HG03039 (cell line): ENCODE measurements at regions not wholly inside any gene's neighbourhood (a gene's known extent, or its start where the extent isn't known, plus 50 kb on each side); places are given as distances from the start of the nearest gene placed in this dataset.
"Not testable (repeated sequence)": the region's sequence is repeated elsewhere in the genome, so short reads cannot be mapped to it uniquely, and the experiment has no call there.

Experiments used
- ATAC-seq: cut with Tn5 transposase; IDR thresholded peaks from one replicate; pipeline ENCODE4 v1.9.1; 2021; ENCODE audit warnings: mild to moderate bottlenecking, moderate library complexity; ENCODE audit not compliant: unreplicated experiment

DNA sequence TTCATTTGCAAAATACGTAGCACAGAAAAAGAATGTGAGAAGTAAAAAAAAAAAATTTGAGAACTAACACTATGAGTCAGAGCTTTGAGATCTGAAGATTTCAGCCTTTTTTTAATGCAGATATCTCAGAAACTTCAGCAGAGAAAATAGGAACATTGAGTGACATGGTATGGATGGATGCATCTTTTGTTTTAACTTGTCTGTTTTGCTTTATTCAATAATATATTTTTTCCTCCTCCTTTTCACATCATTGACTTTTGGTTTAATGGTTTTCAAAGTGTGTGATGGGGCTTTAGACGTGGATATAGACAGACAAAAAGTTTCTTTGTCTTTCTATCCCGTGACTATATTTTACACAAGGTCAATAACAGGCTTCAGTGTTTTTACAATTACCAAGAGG is 426.7 kb upstream of the FRG2C start:
- ATAC-seq: no peak

DNA sequence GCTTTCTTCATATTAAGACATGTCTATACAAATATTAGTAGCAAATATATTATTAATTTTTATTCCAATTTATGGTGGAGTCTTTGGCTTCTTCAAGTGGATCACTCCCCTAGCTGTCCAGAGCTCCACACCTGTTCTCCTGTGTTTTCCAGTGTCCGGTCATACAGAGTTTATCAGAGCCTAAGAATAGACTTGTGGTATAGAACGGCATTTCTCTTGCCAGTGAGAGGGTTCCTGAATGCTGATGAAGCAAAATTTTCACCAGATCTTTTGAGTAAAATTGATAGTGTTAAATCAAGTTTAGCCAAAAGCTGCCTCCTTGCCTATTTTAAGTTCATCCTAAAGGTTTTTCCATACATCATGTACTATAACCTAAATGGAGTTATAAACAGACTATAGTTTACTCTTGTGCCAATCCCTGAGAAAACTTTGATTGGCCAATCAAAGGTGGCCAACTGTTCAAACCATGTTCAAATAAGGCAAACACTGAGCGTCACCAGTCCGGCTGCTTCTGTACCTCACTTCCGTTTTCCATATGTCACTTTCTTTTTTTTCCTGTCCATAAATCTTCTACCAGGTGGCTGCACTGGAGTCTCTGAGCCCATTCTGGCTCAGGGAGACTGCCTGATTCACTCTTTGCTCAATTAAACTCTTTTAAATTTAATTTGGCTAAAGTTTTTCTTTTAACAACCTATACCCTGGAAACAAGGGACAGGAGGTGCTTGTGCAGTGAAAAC is 422.7 kb upstream of the FRG2C start:
- not testable (repeated sequence) for ATAC-seq

DNA sequence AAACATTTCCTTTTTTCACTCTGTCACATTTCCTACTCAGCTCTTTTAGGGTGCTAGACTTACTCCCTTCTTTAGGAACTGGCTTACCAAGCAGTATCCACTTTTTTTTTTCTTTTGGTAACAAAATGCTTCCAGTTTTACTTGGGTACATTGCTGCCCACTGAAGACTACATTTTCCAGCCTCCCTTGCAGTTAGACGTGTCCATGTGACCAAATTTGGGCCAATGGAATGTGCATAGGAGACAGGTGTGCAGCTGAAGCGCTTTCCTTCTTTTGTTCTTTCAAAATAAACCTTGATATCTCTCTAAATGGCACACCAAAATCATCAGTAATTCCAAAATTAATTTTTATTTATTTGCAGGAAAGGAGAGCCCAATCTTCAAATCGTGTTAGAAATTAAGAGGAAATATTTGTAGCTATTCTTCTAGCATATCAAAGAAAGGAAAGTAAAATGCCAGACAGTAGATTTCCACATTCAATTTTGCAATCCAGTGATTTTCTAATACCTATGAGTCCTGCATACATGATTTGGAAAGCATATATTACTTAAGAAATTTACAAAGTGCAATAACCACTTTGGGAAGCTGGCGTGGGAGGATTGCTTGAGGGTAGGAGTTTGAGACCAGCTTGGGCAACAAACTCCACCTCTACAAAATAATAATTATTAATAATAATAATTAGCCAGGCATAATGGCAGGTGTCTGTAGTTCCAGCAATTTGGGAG is 422.0 kb upstream of the FRG2C start:
- no peak for ATAC-seq

DNA sequence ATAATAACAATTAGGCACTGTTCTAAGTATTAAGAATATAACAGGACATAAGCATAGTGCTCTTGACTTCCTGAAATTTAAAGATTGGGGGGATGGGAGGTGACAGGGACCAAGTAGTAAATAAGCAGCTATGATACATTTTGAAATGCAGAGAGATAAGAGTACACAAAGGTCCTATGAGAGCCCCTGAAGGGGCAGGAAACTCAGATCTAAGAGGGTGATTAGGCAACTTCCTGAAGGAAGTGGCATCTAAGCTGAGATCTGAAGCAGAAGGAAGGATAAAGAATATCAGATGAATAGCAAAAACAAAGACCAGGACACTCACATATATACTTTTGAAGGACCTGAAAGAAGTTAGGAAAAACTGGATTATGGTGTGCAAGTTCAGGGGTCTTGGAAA is 415.2 kb upstream of the FRG2C start:
- ATAC-seq: no peak

DNA sequence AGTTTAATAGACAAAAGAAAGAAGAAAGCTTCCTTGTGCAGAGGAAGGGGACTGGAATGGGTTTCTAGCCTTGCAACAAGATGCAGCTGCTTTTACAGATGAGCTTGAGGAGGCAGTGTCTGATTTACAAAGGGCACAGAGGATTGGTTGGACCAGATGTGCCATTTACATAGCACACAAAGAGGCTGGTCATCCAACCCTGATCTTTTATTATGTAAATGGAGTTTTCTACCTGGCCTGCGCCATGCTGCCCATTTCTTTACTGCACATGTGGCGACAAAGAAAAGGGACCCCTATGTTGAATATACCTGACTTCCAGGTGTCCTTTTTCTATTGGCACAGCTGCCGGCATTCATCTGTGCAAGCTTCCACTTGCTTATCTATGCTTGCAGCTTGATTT is 409.4 kb upstream of the FRG2C start:
- no peak for ATAC-seq

DNA sequence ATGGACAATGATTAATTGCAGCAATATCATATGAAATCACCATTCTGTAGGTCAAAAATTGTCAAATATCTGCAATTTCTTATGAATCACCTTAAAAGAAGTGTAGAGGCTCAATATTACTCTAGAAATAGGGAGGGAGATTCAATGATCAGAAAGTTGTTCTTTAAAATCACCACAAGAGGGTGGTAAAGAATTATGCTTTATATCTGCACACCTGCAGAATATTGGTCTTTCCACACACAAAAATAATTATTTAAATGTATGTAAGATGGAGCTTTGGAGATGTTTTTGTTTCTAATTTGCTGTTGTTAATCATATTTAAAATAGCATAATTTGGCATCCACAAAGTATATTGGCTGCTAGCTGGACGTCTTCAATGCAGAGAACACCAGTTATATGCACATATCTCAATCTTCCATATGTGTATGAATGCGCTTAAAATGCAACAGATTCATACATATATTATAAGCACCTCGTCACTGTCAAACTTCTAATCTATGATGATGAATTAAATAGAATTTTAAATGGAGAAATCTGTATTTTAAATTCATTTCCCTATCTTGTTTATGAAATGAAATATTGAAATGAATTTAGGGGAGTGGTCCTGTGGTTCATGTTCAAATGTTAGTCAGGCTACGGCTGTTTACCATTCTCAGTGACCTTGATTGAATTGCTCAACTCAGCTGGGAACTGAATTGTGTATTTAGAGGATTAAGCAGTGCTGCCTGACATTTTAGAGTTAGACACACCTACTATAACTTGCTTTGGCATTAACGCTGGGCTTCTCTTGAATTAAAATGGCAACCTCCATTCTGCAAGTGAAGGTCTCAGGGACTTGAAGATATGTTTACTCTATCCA is 405.1 kb upstream of the FRG2C start:
- not testable (repeated sequence) for ATAC-seq

DNA sequence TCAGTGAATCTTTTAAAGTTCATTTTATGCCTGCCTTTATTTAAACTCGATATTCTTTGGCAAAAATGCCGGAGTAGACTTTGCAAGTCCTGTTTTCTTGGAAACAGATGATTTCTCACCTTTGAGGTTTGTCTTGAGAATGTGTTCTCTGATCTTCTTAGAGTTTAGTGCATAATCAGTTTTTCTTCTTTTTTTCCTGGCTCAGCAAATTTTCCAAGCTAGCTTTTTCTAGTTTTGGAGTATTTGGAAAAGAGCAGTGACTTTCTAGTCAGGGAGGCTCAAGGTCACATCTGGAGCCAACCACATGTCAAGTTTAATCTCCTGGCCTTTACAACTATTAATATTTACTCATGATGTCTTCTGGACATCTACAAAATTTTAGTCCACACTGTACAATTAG is 403.2 kb upstream of the FRG2C start:
- not testable (repeated sequence) for ATAC-seq

DNA sequence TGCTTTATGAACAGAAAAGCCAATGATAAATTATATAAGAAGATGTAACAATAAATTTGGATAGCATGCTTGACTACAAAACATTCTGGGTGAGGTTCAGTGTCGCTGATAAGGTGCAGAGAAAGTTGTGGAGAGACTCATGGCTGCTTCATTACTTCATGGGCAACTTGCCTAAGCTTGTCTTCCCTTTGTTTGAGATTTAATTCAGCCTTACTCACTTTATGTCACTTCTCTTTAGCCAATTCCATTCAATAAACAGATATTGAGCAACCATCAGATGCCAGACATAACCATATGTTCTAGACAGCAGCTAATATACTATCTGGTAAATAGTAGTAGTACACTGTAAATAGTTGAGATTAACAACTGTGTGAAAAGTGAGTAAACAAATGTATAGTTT is 401.5 kb upstream of the FRG2C start:
- ATAC-seq: no peak

DNA sequence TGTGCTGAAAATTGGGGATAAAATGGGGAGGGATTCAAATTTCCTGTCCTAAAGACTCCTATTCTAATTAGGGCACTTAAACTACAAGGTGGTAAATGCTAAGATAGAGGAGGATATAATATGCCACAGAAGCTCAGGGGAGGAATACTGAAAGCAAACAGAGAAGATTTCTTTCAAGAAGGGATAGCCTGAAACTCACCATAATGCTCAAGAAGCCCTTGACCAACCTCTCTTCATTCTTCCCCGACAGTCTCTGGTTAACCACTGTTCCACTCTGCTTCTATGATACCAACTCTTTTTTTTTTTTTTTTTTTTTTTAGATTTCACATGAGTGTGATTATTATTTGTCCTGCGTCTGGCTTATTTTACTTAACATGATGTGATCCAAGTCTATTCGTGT is 398.2 kb upstream of the FRG2C start:
- ATAC-seq: no peak

DNA sequence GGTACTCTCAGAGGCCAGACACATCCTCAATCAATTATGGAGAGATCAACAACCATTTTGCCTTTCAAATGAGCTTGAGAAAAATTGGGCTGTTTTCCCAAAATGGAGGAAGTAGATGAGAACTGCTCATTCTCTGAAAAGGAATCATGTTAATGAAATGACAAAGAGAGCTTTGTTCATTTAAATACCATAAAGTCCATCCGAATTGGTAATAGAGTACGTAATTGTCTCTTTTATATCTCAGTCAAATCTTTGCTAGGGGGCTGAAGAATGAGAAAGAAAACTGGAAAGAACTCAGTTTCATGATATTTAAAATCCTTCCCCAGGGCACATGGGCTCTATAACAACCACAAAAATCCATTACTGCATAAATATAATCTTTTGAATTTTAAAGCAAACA is 395.6 kb upstream of the FRG2C start:
- ATAC-seq: not testable (repeated sequence)

DNA sequence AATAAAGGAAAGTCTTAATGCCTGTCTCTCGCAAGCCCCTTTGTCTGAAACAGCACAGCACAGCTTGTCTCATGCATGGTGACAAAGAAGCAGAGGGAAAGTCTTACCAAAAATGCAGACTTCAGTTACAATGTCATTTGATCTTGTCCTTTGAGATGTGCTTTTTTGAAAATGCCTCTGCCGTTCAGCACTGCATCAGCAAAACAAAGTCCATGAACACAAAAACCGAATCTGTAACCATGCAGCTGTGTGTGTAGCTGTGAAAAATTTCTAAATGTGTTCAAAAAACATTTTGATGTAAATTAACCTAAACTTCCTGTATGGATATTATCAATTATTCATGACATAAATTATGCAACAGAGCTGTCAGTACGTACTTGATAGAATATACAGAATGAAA is 391.9 kb upstream of the FRG2C start:
- ATAC-seq: not testable (repeated sequence)

DNA sequence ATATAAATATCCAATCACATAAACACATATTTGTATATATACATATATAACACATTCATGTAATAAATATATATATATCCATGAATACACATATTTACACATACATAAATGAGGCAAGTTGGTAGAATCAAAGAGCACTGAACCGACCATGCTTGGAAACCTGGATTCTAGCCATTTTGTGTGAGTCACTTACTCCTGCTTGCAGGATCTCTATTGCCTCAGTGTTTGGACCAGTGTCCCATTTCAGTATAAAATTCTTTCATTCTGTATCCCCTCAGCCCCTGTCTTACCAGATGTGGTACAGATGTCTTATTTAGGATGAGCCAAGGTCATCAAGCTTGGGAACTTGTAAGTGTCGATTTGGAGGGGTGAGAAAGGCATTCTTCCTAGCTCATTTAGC is 391.4 kb upstream of the FRG2C start:
- no peak for ATAC-seq

DNA sequence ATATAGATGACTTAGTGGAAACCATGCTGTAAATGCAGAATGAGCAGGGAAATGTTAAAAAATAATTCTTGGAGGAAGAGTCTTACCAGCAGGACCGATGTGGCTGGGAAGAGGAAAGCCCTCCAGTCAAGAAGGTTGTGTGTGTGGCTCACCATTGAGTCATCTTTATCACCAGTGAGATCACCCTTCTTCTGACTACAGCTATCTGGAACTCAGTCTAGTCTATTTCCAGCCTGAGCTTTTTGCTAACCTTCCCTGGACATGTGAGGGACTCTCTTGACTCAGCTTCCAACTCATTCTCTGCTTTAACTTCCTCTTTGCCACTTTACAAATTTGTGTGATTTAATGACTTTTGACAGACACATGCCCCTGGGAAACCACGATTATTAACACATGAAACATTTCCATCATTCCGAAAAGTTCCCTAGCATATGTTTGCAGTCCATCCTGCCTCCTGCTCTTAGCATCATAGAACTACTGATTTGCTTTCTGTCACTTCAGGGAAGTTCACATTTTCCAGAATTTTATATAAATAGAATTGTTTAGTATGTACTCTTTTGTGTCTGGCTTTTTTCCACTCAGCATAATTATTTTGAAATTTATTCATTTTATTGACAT is 378.5 kb upstream of the FRG2C start:
- not testable (repeated sequence) for ATAC-seq

DNA sequence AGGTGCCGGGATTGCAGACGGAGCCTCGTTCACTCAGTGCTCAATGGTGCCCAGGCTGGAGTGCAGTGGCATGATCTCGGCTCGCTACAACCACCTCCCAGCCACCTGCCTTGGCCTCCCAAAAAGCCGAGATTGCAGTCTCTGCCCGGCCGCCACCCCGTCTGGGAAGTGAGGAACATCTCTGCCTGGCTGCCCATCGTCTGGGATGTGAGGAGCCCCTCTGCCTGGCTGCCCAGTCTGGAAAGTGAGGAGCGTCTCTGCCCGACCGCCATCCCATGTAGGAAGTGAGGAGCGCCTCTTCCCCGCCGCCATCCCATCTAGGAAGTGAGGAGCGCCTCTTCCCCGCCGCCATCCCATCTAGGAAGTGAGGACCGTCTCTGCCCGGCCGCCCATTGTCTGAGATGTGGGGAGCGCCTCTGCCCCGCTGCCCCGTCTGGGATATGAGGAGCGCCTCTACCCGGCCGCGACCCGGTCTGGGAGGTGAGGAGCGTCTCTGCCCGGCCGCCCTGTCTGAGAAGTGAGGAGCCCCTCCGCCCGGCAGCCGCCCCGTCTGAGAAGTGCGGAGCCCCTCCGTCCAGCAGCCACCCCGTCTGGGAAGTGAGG is 375.1 kb upstream of the FRG2C start:
- not testable (repeated sequence) for ATAC-seq

DNA sequence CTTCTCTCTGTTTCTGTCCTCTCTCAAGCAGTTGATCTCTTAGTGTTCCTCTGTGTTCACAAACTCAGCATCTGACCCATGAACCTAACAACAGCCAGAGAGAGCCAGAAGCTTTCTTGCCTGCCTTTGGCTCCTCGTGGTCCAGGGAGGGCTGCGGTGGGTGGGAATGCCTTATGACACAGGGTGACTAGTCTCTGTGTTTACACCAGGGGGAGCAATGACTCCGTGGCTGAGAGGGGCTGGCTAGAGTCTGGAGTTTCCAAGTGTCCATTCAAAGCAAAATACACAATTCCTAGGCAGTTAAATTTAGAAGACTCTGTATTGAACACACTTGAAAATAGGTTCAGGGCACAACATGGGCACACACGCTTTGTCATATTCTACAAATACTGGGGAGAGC is 370.0 kb upstream of the FRG2C start:
- peak; percentile 72 for ATAC-seq

DNA sequence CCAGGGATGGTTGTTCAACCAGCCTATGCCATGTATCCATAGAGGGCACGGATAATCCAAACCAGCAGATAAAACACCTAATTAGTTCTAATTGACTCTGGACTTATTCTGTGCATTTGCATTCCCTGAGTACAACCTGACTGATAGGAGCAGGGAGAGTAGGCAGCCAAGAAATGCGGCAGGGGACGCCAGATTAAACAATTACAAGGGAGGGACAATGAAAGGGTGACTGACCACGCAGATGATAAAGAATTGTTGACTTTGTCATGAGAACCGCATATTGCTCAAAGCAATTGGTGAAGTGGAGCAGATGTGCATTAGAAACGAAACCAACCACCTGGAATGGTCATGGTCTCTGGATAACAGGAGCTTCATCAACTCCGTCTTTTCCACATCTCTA is 369.1 kb upstream of the FRG2C start:
- ATAC-seq: no peak

DNA sequence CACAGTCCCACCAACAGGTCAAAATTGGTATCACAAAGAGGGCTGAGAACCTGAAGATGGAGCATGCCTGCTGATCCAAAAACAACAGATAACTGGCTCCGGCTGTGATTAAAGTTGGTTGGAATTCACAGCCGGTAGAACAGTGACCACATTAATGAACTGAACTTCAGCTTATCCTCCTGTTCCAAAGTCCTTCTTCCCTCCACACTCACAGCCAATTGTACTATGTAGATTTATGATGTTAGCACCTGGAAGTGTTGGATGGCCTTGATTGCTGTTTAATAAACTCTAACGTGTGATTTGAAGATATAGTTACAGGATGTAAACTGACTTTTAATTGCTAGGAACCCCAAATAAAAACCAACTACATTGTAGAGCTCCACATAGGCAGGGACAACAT is 367.3 kb upstream of the FRG2C start:
- no peak for ATAC-seq

DNA sequence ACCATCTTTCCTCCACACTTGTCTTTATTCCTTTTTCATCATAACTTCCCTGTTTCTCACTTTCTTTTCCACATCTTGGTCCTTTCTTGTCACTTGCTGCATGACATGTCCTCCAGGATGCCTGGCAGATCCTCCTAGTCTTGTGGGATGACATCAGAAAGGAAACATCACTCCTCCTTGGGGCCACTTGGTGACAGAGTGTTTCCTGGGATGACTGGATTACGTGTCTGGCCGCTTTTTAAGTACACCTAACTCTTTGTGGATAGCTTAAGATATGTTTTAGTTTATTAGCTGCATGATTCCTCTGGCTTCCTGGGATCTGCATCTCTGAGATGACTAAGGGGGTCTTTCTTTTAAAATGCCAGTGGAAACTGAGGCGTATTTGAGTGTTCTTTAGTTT is 363.5 kb upstream of the FRG2C start:
- ATAC-seq: no peak

DNA sequence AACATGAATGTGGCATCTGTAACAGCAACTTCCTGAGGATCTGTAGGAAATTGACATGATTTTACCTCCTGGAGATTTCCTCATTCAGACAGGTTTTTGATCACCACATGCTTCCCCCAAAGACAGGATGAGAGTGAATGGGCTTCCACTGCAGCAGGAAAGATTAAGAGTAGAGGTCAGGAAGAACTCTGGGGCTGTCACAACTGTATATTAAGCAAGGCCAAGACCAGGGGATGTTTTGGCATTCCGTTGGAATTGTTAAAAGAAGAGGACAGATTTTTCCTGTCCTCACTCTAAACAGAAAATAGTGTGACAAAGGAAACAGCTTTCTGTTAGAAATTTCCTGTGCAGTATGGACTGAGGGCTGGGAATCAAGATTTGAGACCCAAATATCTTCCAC is 363.1 kb upstream of the FRG2C start:
- not testable (repeated sequence) for ATAC-seq

DNA sequence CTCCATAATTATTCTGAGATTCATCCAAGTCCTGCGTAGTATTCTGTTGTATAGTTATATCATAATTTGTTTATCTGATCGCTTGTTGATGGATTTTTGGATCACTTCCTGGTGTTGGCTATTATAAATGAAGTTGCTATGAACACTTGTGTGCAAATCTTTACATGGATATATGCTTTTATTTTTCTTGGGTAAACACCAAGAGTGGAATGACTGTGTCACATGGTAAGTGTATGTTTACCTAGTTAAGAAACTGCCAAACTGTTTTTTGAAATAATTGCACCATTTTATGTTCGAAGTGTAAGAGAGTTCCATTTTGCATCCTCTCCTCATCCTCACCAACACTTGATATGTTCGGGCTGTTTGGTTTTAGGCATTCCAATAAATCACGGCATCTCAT is 360.4 kb upstream of the FRG2C start:
- no peak for ATAC-seq

DNA sequence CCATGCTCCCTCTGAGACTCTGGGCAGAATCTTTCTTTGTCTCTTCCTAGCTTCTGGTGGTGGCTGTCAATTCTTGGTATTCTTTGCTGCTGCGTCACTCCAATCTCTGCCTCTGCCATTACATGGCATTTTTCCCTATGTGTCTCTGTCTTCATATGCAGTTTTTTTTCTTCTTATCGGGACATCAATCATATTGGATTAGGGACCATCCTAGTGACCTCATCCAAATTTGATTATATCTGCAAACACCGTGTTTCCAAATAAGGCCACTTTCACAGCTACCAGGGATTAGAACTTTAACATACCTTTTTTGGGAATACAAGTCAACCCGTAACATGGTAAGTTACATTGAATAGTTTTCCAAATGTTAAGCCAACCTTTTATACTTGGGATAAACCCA is 358.2 kb upstream of the FRG2C start:
- ATAC-seq: no peak
